Activated naive CD4-positive, alpha-beta T cell treated with anti-CD3 and anti-CD28 coated beads for 36 hours (primary cell): ENCODE measurements at regions not wholly inside any gene's neighbourhood (a gene's known extent, or its start where the extent isn't known, plus 50 kb on each side); places are given as distances from the start of the nearest gene placed in this dataset.
A peak's percentile ranks its signal among the peaks of the same experiment; 100 is the strongest.

Experiments used
- CTCF ChIA-PET: fragments of 350-600 bp; sonication (Branson Sonifier 250); formaldehyde crosslinking; loops from one replicate; lab custom pipeline; 2021; ENCODE audit warnings: antibody characterized with exemption; lab: Charles Lee
- DNase-seq: peaks from one replicate; pipeline ENCODE4 v3.0.0-alpha.2; 2020
- H3K27ac Mint-ChIP-seq: one replicate; pipeline ENCODE4 v1.8.0; 2021; ENCODE audit warnings: mild to moderate bottlenecking, mixed read lengths
- H3K27me3 Mint-ChIP-seq: one replicate; pipeline ENCODE4 v1.8.0; 2021; ENCODE audit warnings: low read depth, mixed read lengths
- H3K36me3 Mint-ChIP-seq: one replicate; pipeline ENCODE4 v1.8.0; 2021; ENCODE audit warnings: low read depth, mixed read lengths
- H3K4me1 Mint-ChIP-seq: one replicate; pipeline ENCODE4 v1.8.0; 2021; ENCODE audit warnings: low read depth, mixed read lengths
- H3K4me3 Mint-ChIP-seq: one replicate; pipeline ENCODE4 v1.8.0; 2021; ENCODE audit warnings: mild to moderate bottlenecking, moderate library complexity, mixed read lengths
- H3K9me3 Mint-ChIP-seq: one replicate; pipeline ENCODE4 v1.8.0; 2021; ENCODE audit warnings: mixed read lengths
- intact Hi-C: fragments of 100-400 bp; cut with micrococcal nuclease; formaldehyde crosslinking; loops from one replicate; pipeline ENCODE4 v1.15.1; 2023

GRCh38 chr19:32202244-32202643 is 143.2 kb upstream of the ZNF507 start:
- Mint-ChIP-seq H3K27me3 (peaks cover 22% of the 10 kb centered on the region), H3K9me3 (no peaks in the 10 kb centered on the region), H3K4me3 (no peak overlapping the region), H3K27ac (no peak overlapping the region), H3K4me1 (peaks cover 6% of the 10 kb centered on the region), H3K36me3 (no peaks in the 10 kb centered on the region)
- no peak for DNase-seq
- CTCF ChIA-PET, result interaction anchor here (1.1 kb wide), 1 partner anchor 23 kb away, joined by 3 read pairs; no protein-coding TSS in a partner anchor
- intact Hi-C loops, result no loop called here

GRCh38 chr19:32203161-32203560 is 142.2 kb upstream of the ZNF507 start:
- peaks cover 23% of the 10 kb centered on the region for H3K27me3 Mint-ChIP-seq
- intact Hi-C loops, result no loop called here
- H3K9me3 Mint-ChIP-seq, result no peaks in the 10 kb centered on the region
- no peak overlapping the region for H3K4me3 Mint-ChIP-seq
- H3K4me1 Mint-ChIP-seq, result peaks cover 6% of the 10 kb centered on the region
- no peak overlapping the region for H3K27ac Mint-ChIP-seq
- no peaks in the 10 kb centered on the region for H3K36me3 Mint-ChIP-seq
- CTCF ChIA-PET, result interaction anchor here (1.1 kb wide), 1 partner anchor 22 kb away, joined by 3 read pairs; no protein-coding TSS in a partner anchor
- DNase-seq, result no peak

- peaks cover 5% of the 10 kb centered on the region for H3K4me1 Mint-ChIP-seq
- H3K9me3 Mint-ChIP-seq, result peaks cover 11% of the 10 kb centered on the region
- CTCF ChIA-PET, result interaction anchor here (0.6 kb wide), 1 partner anchor 1196 kb away, joined by 5 read pairs; no protein-coding TSS in a partner anchor
- no peak overlapping the region for H3K27ac Mint-ChIP-seq
- intact Hi-C loops, result no loop called here
- no peak overlapping the region for H3K4me3 Mint-ChIP-seq
- H3K36me3 Mint-ChIP-seq, result no peaks in the 10 kb centered on the region
- DNase-seq, result no peak
- H3K27me3 Mint-ChIP-seq, result peaks cover 23% of the 10 kb centered on the region
Measured at GRCh38 chr19:32206065-32206464, 139.3 kb upstream of the ZNF507 start.

GRCh38 chr19:32208060-32208459 is 137.3 kb upstream of the ZNF507 start:
- H3K27me3 Mint-ChIP-seq, result peaks cover 19% of the 10 kb centered on the region
- peaks cover 18% of the 10 kb centered on the region for H3K9me3 Mint-ChIP-seq
- H3K27ac Mint-ChIP-seq, result no peak overlapping the region
- H3K4me1 Mint-ChIP-seq, result no peaks in the 10 kb centered on the region
- DNase-seq, result no peak
- no peak overlapping the region for H3K4me3 Mint-ChIP-seq
- intact Hi-C loops, result no loop called here
- CTCF ChIA-PET, result no interaction called here
- no peaks in the 10 kb centered on the region for H3K36me3 Mint-ChIP-seq

GRCh38 chr19:32219392-32219791 is 126.0 kb upstream of the ZNF507 start:
- CTCF ChIA-PET, result no interaction called here
- H3K4me1 Mint-ChIP-seq, result peaks cover 12% of the 10 kb centered on the region
- peaks cover 27% of the 10 kb centered on the region for H3K27me3 Mint-ChIP-seq
- no peaks in the 10 kb centered on the region for H3K9me3 Mint-ChIP-seq
- no peaks in the 10 kb centered on the region for H3K36me3 Mint-ChIP-seq
- intact Hi-C loops, result no loop called here
- H3K27ac Mint-ChIP-seq, result no peak overlapping the region
- no peak for DNase-seq
- H3K4me3 Mint-ChIP-seq, result no peak overlapping the region

- no peaks in the 10 kb centered on the region for H3K9me3 Mint-ChIP-seq
- H3K4me1 Mint-ChIP-seq, result peaks cover 14% of the 10 kb centered on the region
- no peak for DNase-seq
- H3K4me3 Mint-ChIP-seq, result no peak overlapping the region
- no peak overlapping the region for H3K27ac Mint-ChIP-seq
- intact Hi-C loops, result loop anchor here (5.0 to 10.0 kb wide), 5 partner anchors 175 to 1553 kb away; no protein-coding TSS in a partner anchor
- peaks cover 30% of the 10 kb centered on the region for H3K27me3 Mint-ChIP-seq
- no peaks in the 10 kb centered on the region for H3K36me3 Mint-ChIP-seq
- CTCF ChIA-PET, result no interaction called here
Measured at GRCh38 chr19:32219881-32220472, 125.4 kb upstream of the ZNF507 start.

GRCh38 chr19:32220951-32221350 is 124.5 kb upstream of the ZNF507 start:
- H3K27me3 Mint-ChIP-seq, result peaks cover 28% of the 10 kb centered on the region
- intact Hi-C loops, result loop anchor here (5.0 to 10.0 kb wide), 5 partner anchors 176 to 1554 kb away; no protein-coding TSS in a partner anchor
- no peak overlapping the region for H3K27ac Mint-ChIP-seq
- no peaks in the 10 kb centered on the region for H3K9me3 Mint-ChIP-seq
- DNase-seq, result no peak
- peaks cover 14% of the 10 kb centered on the region for H3K4me1 Mint-ChIP-seq
- no peaks in the 10 kb centered on the region for H3K36me3 Mint-ChIP-seq
- CTCF ChIA-PET, result interaction anchor here (2.1 kb wide), 1 partner anchor 1538 kb away, joined by 9 read pairs; no protein-coding TSS in a partner anchor
- no peak overlapping the region for H3K4me3 Mint-ChIP-seq

- Mint-ChIP-seq H3K4me1 (peaks cover 14% of the 10 kb centered on the region), H3K27ac (no peak overlapping the region), H3K36me3 (no peaks in the 10 kb centered on the region), H3K27me3 (peaks cover 34% of the 10 kb centered on the region), H3K9me3 (no peaks in the 10 kb centered on the region), H3K4me3 (no peak overlapping the region)
- CTCF ChIA-PET, result interaction anchor here (2.1 to 2.5 kb wide), 2 partner anchors 1439 to 1539 kb away, joined by 9 read pairs; no protein-coding TSS in a partner anchor
- DNase-seq, result no peak
- intact Hi-C loops, result loop anchor here (5.0 to 10.0 kb wide), 5 partner anchors 178 to 1555 kb away; no protein-coding TSS in a partner anchor
Measured at GRCh38 chr19:32222556-32222955, 122.9 kb upstream of the ZNF507 start.

GRCh38 chr19:32223106-32223505 is 122.3 kb upstream of the ZNF507 start:
- Mint-ChIP-seq H3K27me3 (peaks cover 36% of the 10 kb centered on the region), H3K27ac (no peak overlapping the region)

GRCh38 chr19:32223595-32224370 is 121.6 kb upstream of the ZNF507 start:
- CTCF ChIA-PET, result interaction anchor here (0.7 to 2.5 kb wide), 12 partner anchors 10 to 1745 kb away, joined by 3 to 15 read pairs (median 3); no protein-coding TSS in a partner anchor
- Mint-ChIP-seq H3K27me3 (peaks cover 36% of the 10 kb centered on the region), H3K4me1 (peaks cover 14% of the 10 kb centered on the region), H3K27ac (no peak overlapping the region), H3K4me3 (no peak overlapping the region), H3K36me3 (no peaks in the 10 kb centered on the region), H3K9me3 (no peaks in the 10 kb centered on the region)
- intact Hi-C loops, result loop anchor here (1.0 to 10.0 kb wide), 8 partner anchors 22 to 1556 kb away; no protein-coding TSS in a partner anchor
- peak; percentile 69 for DNase-seq

More at GRCh38 chr19:32223106-32223505, 122.3 kb upstream of the ZNF507 start:
- intact Hi-C loops, result loop anchor here (1.0 to 10.0 kb wide), 7 partner anchors 22 to 1556 kb away; no protein-coding TSS in a partner anchor
- H3K36me3 Mint-ChIP-seq, result no peaks in the 10 kb centered on the region
- peaks cover 14% of the 10 kb centered on the region for H3K4me1 Mint-ChIP-seq
- no peak overlapping the region for H3K4me3 Mint-ChIP-seq
- no peaks in the 10 kb centered on the region for H3K9me3 Mint-ChIP-seq
- CTCF ChIA-PET, result interaction anchor here (2.4 to 2.5 kb wide), 2 partner anchors 1439 to 1540 kb away, joined by 9 to 15 read pairs; no protein-coding TSS in a partner anchor
- DNase-seq, result no peak

- H3K27ac Mint-ChIP-seq, result no peak overlapping the region
- H3K27me3 Mint-ChIP-seq, result peaks cover 36% of the 10 kb centered on the region
- H3K36me3 Mint-ChIP-seq, result no peaks in the 10 kb centered on the region
- peak overlapping the region; percentile 62 for H3K4me3 Mint-ChIP-seq
- peaks cover 14% of the 10 kb centered on the region for H3K4me1 Mint-ChIP-seq
- peak; percentile 54 for DNase-seq
- H3K9me3 Mint-ChIP-seq, result no peaks in the 10 kb centered on the region
- CTCF ChIA-PET, result interaction anchor here (0.6 to 2.5 kb wide), 15 partner anchors 11 to 1746 kb away, joined by 3 to 15 read pairs (median 3); no protein-coding TSS in a partner anchor
- intact Hi-C loops, result loop anchor here (2.0 to 10.0 kb wide), 6 partner anchors 180 to 1557 kb away; no protein-coding TSS in a partner anchor
Measured at GRCh38 chr19:32224371-32225244, 120.8 kb upstream of the ZNF507 start.
